SK-N-MC (cell line): ENCODE measurements at regions not wholly inside any gene's neighbourhood (a gene's known extent, or its start where the extent isn't known, plus 50 kb on each side); places are given as distances from the start of the nearest gene placed in this dataset.

Experiments used
- EZH2 ChIP-seq: fragments of 200-600 bp; sonication (generic); IDR thresholded peaks from one replicate; pipeline ENCODE4 v1.6.1; 2017; ENCODE audit warnings: antibody characterized with exemption
- POLR2AphosphoS5 ChIP-seq: IDR thresholded peaks from 2 replicates; pipeline ENCODE4 v1.6.1; 2012; ENCODE audit warnings: mild to moderate bottlenecking, low read depth, low read length, borderline replicate concordance

- no peak for TF ChIP-seq EZH2
- no peak for TF ChIP-seq POLR2AphosphoS5
Observed at GRCh38 chr11:81278991-81279390, 1454.7 kb downstream of the FAM181B start.
